Neural crest cell (in vitro differentiated cells): ENCODE measurements at regions not wholly inside any gene's neighbourhood (a gene's known extent, or its start where the extent isn't known, plus 50 kb on each side); places are given as distances from the start of the nearest gene placed in this dataset.

Experiments used
- DNase-seq: peaks from one replicate; pipeline ENCODE4 v3.0.0; 2021; ENCODE audit warnings: low read depth, mixed read lengths, low spot score
- H3K27ac Mint-ChIP-seq: one replicate; pipeline ENCODE4 v1.8.0; 2021; ENCODE audit warnings: mild to moderate bottlenecking, mixed read lengths; ENCODE audit not compliant: unreplicated experiment
- H3K27me3 Mint-ChIP-seq: 2 replicates; pipeline ENCODE4 v1.8.0; 2021; ENCODE audit warnings: low read depth, mild to moderate bottlenecking, mixed read lengths
- H3K36me3 Mint-ChIP-seq: 2 replicates; pipeline ENCODE4 v1.8.0; 2021; ENCODE audit warnings: low read depth, mild to moderate bottlenecking, mixed read lengths
- H3K4me1 Mint-ChIP-seq: 2 replicates; pipeline ENCODE4 v1.8.0; 2021; ENCODE audit warnings: mixed read lengths
- H3K4me3 Mint-ChIP-seq: one replicate; pipeline ENCODE4 v1.8.0; 2021; ENCODE audit warnings: mild to moderate bottlenecking, mixed read lengths
- H3K9me3 Mint-ChIP-seq: 2 replicates; pipeline ENCODE4 v1.8.0; 2021; ENCODE audit warnings: mixed read lengths
- TF ChIP-seq, protein P1 (sequence below): fragments of 200-600 bp; sonication (generic); conservative IDR thresholded peaks from 2 replicates; pipeline ENCODE4 v1.5.0; 2021; ENCODE audit warnings: antibody characterized with exemption, mild to moderate bottlenecking

- H3K27me3 Mint-ChIP-seq: no peaks in the 10 kb centered on the region
- no peak for DNase-seq
- TF ChIP-seq, protein P1, sequence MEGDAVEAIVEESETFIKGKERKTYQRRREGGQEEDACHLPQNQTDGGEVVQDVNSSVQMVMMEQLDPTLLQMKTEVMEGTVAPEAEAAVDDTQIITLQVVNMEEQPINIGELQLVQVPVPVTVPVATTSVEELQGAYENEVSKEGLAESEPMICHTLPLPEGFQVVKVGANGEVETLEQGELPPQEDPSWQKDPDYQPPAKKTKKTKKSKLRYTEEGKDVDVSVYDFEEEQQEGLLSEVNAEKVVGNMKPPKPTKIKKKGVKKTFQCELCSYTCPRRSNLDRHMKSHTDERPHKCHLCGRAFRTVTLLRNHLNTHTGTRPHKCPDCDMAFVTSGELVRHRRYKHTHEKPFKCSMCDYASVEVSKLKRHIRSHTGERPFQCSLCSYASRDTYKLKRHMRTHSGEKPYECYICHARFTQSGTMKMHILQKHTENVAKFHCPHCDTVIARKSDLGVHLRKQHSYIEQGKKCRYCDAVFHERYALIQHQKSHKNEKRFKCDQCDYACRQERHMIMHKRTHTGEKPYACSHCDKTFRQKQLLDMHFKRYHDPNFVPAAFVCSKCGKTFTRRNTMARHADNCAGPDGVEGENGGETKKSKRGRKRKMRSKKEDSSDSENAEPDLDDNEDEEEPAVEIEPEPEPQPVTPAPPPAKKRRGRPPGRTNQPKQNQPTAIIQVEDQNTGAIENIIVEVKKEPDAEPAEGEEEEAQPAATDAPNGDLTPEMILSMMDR: no peak
- H3K9me3 Mint-ChIP-seq: peaks cover 6% of the 10 kb centered on the region
- H3K4me3 Mint-ChIP-seq: no peak overlapping the region
- H3K4me1 Mint-ChIP-seq: peaks cover 6% of the 10 kb centered on the region
- no peak overlapping the region for H3K27ac Mint-ChIP-seq
- H3K36me3 Mint-ChIP-seq: no peaks in the 10 kb centered on the region
These were observed 125.4 kb upstream of the KLF12 start for GRCh38 chr13:74259641-74260040.

- TF ChIP-seq, protein P1: no peak
- no peaks in the 10 kb centered on the region for H3K36me3 Mint-ChIP-seq
These were observed 124.8 kb upstream of the KLF12 start for GRCh38 chr13:74258961-74259360.

DNA sequence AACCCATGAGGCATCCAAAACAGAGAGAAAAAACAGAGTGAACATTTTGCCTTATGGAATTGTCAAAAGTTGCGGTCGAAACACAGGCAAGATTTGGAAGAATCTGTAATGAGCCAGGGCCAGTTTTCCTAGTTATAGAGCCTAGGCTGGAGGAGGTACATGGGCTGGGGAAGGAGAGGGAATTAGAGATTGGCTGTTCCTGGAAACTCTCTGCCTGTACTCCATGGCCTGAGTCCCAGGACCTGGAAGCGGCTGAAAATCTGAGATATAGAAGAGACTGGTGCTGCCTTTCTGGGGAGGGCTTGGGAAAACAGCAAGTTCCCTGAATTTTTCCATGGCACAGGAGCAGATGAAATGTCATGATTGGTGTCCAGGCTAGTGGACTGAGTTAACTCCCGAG is 122.8 kb upstream of the KLF12 start:
- no peak overlapping the region for H3K4me3 Mint-ChIP-seq
- H3K4me1 Mint-ChIP-seq: peaks cover 6% of the 10 kb centered on the region
- no peak for DNase-seq
- no peaks in the 10 kb centered on the region for H3K9me3 Mint-ChIP-seq
- H3K36me3 Mint-ChIP-seq: no peaks in the 10 kb centered on the region
- TF ChIP-seq, protein P1: no peak
- H3K27me3 Mint-ChIP-seq: no peaks in the 10 kb centered on the region
- H3K27ac Mint-ChIP-seq: no peak overlapping the region

More at GRCh38 chr13:74258961-74259360, 124.8 kb upstream of the KLF12 start:
- Mint-ChIP-seq H3K27me3 (no peaks in the 10 kb centered on the region), H3K4me1 (peaks cover 6% of the 10 kb centered on the region), H3K4me3 (no peak overlapping the region), H3K27ac (no peak overlapping the region), H3K9me3 (peaks cover 4% of the 10 kb centered on the region)
- DNase-seq: no peak

DNA sequence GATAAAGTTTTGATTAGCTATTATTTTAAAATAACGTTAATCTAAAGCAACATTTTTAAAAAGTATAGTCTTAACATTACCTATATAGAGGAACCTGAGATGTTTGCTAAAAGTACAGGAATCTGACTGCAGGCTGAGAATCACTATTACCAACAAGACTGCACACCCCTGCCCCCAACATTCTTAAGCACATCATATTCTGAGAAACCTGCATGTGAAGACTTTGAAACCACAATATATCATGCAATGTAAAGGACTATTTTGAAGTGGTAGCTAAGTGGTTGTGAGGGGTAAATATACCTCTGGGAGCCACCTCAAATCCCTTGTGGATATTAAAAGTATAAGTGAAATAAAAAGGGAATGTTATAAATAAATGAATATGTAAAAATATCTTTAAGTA is 119.0 kb upstream of the KLF12 start:
- no peak overlapping the region for H3K27ac Mint-ChIP-seq
- no peak for DNase-seq
- no peaks in the 10 kb centered on the region for H3K27me3 Mint-ChIP-seq
- no peaks in the 10 kb centered on the region for H3K36me3 Mint-ChIP-seq
- peaks cover 3% of the 10 kb centered on the region for H3K9me3 Mint-ChIP-seq
- H3K4me3 Mint-ChIP-seq: no peak overlapping the region
- peaks cover 5% of the 10 kb centered on the region for H3K4me1 Mint-ChIP-seq
- TF ChIP-seq, protein P1: no peak

DNA sequence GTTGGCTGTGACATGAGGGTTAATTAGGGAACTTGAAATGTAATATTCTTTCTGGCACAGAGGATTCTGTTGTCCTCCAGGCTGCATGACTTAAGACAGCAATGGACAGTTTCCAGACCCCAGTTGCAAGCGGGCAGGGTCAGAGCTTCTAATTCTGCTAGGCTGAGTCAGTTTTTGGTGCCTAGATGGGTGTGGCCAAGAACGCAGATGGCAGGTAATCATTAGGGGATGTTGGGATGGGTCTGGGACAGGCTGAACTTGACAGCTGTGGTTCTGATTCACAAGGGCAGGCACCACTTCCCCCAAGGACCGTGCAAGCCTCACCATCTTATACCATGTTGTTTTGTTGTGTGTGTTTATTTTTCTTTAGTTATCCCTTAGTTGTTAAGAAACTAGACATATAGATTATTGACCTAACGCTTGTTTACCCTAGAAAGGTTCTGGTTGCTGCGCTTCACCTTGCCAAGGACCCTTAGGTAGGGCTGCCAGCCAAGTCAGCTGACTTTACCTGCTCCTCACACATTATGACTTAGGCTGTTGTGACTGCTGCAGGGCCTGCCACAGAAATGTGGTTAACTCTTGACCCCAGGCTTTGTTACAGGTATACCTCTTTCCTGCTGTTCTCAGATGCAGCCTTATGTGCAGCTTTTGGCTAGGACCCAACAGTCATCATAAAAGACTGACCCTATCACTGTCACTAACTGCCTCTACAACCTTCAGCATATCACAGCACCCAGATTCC is 117.7 kb upstream of the KLF12 start:
- Mint-ChIP-seq H3K4me1 (no peaks in the 10 kb centered on the region), H3K36me3 (no peaks in the 10 kb centered on the region), H3K4me3 (no peak overlapping the region), H3K27ac (no peak overlapping the region), H3K9me3 (peaks cover 3% of the 10 kb centered on the region), H3K27me3 (no peaks in the 10 kb centered on the region)
- TF ChIP-seq, protein P1: no peak
- DNase-seq: no peak
